ENCODE measurements at regions not wholly inside any gene's neighbourhood (a gene's known extent, or its start where the extent isn't known, plus 50 kb on each side); places are given as distances from the start of the nearest gene placed in this dataset.
"Not testable (repeated sequence)": the region's sequence is repeated elsewhere in the genome, so short reads cannot be mapped to it uniquely, and the experiment has no call there.

- FAIRE-seq (no peak), DNase-seq (ENCODE audit: insufficient read length) (no peak)
- TF ChIP-seq POLR2AphosphoS5 (IDR thresholded peaks at IDR 0.05; ENCODE audit: low read depth, low read length) (no peak), POLR2A (IDR thresholded peaks at IDR 0.05; ENCODE audit: low read depth, low read length) (no peak), TAF1 (IDR thresholded peaks at IDR 0.05; ENCODE audit: borderline replicate concordance, low read depth, low read length) (no peak)
Observed at GRCh38 chr12:131533139-131533538, 177.8 kb upstream of the SFSWAP start.

GRCh38 chr12:131535779-131536178 is 175.1 kb upstream of the SFSWAP start:
- no peak for TF ChIP-seq TAF1 (IDR thresholded peaks at IDR 0.05; ENCODE audit: borderline replicate concordance, low read depth, low read length)
- TF ChIP-seq POLR2A (IDR thresholded peaks at IDR 0.05; ENCODE audit: low read depth, low read length): no peak
- TF ChIP-seq POLR2AphosphoS5 (IDR thresholded peaks at IDR 0.05; ENCODE audit: low read depth, low read length): no peak
- FAIRE-seq (no peak), DNase-seq (ENCODE audit: insufficient read length) (no peak)

GRCh38 chr12:131536337-131536736 is 174.6 kb upstream of the SFSWAP start:
- DNase-seq (ENCODE audit: insufficient read length): no peak
- FAIRE-seq: no peak
- TF ChIP-seq POLR2A (IDR thresholded peaks at IDR 0.05; ENCODE audit: low read depth, low read length) (no peak), POLR2AphosphoS5 (IDR thresholded peaks at IDR 0.05; ENCODE audit: low read depth, low read length) (no peak), TAF1 (IDR thresholded peaks at IDR 0.05; ENCODE audit: borderline replicate concordance, low read depth, low read length) (no peak)

- DNase-seq (ENCODE audit: insufficient read length) (no peak), FAIRE-seq (no peak)
- TF ChIP-seq POLR2AphosphoS5 (IDR thresholded peaks at IDR 0.05; ENCODE audit: low read depth, low read length) (no peak), TAF1 (IDR thresholded peaks at IDR 0.05; ENCODE audit: borderline replicate concordance, low read depth, low read length) (no peak), POLR2A (IDR thresholded peaks at IDR 0.05; ENCODE audit: low read depth, low read length) (no peak)
Observed at GRCh38 chr12:131536766-131537165, 174.1 kb upstream of the SFSWAP start.

GRCh38 chr12:131537267-131537958 is 173.5 kb upstream of the SFSWAP start:
- TF ChIP-seq TAF1 (IDR thresholded peaks at IDR 0.05; ENCODE audit: borderline replicate concordance, low read depth, low read length) (no peak), POLR2AphosphoS5 (IDR thresholded peaks at IDR 0.05; ENCODE audit: low read depth, low read length) (no peak), POLR2A (IDR thresholded peaks at IDR 0.05; ENCODE audit: low read depth, low read length) (no peak)
- DNase-seq (ENCODE audit: insufficient read length) (no peak), FAIRE-seq (no peak)

DNA sequence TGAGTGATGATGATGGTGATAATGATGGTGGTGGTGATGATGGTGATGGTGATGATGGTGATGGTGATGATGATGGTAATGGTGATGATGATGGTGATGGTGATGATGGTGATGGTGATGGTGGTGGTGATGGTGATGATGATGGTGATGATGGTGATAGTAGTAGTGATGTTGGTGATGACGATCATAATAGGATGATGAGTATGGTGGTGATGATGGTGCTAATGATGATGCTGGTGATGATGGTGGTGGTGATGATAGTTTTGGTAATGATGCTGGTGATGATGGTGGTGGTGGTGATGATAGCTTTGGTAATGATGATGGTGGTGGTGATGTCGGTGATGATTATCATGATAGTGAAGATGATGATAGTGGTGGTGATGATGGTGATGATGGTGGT is 171.5 kb upstream of the SFSWAP start:
- DNase-seq (ENCODE audit: insufficient read length) (no peak), FAIRE-seq (peak; percentile 73)
- TF ChIP-seq TAF1 (IDR thresholded peaks at IDR 0.05; ENCODE audit: borderline replicate concordance, low read depth, low read length) (no peak), POLR2AphosphoS5 (IDR thresholded peaks at IDR 0.05; ENCODE audit: low read depth, low read length) (no peak), POLR2A (IDR thresholded peaks at IDR 0.05; ENCODE audit: low read depth, low read length) (no peak)

GRCh38 chr12:131540138-131540623 is 170.7 kb upstream of the SFSWAP start:
- TF ChIP-seq POLR2A (IDR thresholded peaks at IDR 0.05; ENCODE audit: low read depth, low read length) (no peak), POLR2AphosphoS5 (IDR thresholded peaks at IDR 0.05; ENCODE audit: low read depth, low read length) (no peak), TAF1 (IDR thresholded peaks at IDR 0.05; ENCODE audit: borderline replicate concordance, low read depth, low read length) (no peak)
- DNase-seq (ENCODE audit: insufficient read length): no peak
- peak; percentile 14 for FAIRE-seq

GRCh38 chr12:131541512-131541911 is 169.4 kb upstream of the SFSWAP start:
- not testable (repeated sequence) for FAIRE-seq; DNase-seq (ENCODE audit: insufficient read length)

DNA sequence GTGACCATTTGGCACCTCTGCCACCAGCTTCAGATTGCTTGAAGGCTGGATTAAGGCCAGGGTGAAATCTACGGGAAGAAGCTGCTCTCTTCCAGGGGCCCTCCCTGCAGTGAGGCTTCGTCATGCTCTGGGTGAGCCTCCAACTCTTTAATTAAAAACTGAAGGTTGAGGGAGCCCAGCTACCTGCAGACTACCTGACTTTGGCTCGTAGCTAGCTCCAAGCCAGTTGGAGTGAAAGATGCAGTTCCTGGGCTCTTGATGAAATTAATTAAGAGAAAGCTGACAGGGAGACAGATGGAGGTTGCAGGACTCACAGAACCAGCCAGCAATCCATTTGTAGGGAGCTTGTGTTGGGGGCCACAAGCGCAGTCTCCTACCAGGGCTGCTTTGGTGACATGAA is 168.5 kb upstream of the SFSWAP start:
- FAIRE-seq: no peak
- no peak for DNase-seq (ENCODE audit: insufficient read length)
- TF ChIP-seq POLR2A (IDR thresholded peaks at IDR 0.05; ENCODE audit: low read depth, low read length) (no peak), POLR2AphosphoS5 (IDR thresholded peaks at IDR 0.05; ENCODE audit: low read depth, low read length) (no peak), TAF1 (IDR thresholded peaks at IDR 0.05; ENCODE audit: borderline replicate concordance, low read depth, low read length) (no peak)

- no peak for FAIRE-seq
- no peak for DNase-seq (ENCODE audit: insufficient read length)
- TF ChIP-seq POLR2AphosphoS5 (IDR thresholded peaks at IDR 0.05; ENCODE audit: low read depth, low read length) (no peak), POLR2A (IDR thresholded peaks at IDR 0.05; ENCODE audit: low read depth, low read length) (no peak), TAF1 (IDR thresholded peaks at IDR 0.05; ENCODE audit: borderline replicate concordance, low read depth, low read length) (no peak)
Observed at GRCh38 chr12:131543040-131543439, 167.8 kb upstream of the SFSWAP start.

DNA sequence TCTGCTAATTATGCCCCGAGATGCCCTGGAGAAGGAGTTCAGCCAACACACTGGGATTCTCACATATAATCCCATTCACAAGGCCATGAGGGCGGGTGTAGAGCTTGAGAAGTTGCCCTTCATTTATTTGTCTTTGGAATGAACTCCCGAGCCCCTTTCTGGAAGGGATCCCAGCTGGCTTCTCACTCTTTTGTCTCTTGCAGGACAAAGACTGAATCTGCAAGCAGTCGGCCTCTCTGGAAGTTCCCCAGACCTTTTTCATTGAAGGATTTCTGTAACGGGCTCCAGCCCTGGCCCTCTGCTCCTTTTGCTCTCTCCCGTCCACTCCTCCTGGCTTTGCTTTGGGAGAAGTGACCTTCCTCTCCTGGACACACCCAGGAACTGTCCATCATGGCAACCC is 163.3 kb upstream of the SFSWAP start:
- DNase-seq (ENCODE audit: insufficient read length) (no peak), FAIRE-seq (no peak)
- TF ChIP-seq POLR2AphosphoS5 (IDR thresholded peaks at IDR 0.05; ENCODE audit: low read depth, low read length) (no peak), TAF1 (IDR thresholded peaks at IDR 0.05; ENCODE audit: borderline replicate concordance, low read depth, low read length) (no peak), POLR2A (IDR thresholded peaks at IDR 0.05; ENCODE audit: low read depth, low read length) (no peak)

DNA sequence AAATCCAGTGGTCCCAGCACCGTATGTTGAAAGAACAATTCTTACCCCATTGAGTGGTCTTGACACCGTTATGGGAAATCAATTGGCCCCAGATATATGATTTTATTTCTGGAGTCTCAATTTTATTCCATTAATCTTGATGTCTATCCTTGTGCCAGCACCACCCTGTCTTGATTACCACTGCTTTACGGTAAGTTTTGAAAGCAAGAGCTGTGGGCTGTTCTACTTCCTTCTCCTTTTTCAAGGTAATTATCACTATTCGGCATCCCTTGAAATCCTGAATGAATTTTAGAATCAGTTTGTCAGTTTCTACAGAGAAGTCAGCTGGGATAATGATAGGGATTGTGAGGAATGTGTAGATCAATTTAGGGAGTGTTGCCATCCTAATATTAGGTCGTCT is 160.8 kb upstream of the SFSWAP start:
- DNase-seq (ENCODE audit: insufficient read length) (no peak), FAIRE-seq (no peak)
- no peak for TF ChIP-seq POLR2A (IDR thresholded peaks at IDR 0.05; ENCODE audit: low read depth, low read length)
- TF ChIP-seq POLR2AphosphoS5 (IDR thresholded peaks at IDR 0.05; ENCODE audit: low read depth, low read length): no peak
- no peak for TF ChIP-seq TAF1 (IDR thresholded peaks at IDR 0.05; ENCODE audit: borderline replicate concordance, low read depth, low read length)

Measured in GM12892 (cell line).